ENCODE measurements at regions not wholly inside any gene's neighbourhood (a gene's known extent, or its start where the extent isn't known, plus 50 kb on each side); places are given as distances from the start of the nearest gene placed in this dataset.

DNA sequence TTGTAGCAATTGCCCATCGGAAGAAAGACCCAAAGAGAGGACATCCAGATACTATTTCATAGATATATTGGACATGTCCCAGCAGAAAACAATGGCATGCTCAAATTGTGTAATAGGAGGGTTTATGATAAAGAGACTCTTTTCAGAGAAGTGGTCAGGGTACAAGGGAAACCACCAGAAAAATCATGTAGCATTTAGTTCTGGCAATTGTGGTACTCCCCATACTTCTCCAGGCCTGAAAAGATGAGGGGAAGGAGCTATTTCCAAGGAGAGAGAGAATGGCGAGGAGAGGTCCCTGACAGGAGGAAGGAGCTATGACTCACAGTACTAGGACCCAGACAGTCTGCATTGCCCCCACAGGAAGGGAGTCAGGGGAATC, 68.4 kb upstream of the ADO start:
- no peak overlapping the region for H3K27ac ChIP-seq (ENCODE audit: insufficient read depth, low read depth, low read length)
- no peak overlapping the region for H3K4me2 ChIP-seq (ENCODE audit: insufficient read depth, low read length)
- TF ChIP-seq, protein P1, sequence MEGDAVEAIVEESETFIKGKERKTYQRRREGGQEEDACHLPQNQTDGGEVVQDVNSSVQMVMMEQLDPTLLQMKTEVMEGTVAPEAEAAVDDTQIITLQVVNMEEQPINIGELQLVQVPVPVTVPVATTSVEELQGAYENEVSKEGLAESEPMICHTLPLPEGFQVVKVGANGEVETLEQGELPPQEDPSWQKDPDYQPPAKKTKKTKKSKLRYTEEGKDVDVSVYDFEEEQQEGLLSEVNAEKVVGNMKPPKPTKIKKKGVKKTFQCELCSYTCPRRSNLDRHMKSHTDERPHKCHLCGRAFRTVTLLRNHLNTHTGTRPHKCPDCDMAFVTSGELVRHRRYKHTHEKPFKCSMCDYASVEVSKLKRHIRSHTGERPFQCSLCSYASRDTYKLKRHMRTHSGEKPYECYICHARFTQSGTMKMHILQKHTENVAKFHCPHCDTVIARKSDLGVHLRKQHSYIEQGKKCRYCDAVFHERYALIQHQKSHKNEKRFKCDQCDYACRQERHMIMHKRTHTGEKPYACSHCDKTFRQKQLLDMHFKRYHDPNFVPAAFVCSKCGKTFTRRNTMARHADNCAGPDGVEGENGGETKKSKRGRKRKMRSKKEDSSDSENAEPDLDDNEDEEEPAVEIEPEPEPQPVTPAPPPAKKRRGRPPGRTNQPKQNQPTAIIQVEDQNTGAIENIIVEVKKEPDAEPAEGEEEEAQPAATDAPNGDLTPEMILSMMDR (IDR thresholded peaks at IDR 0.05; ENCODE audit: extremely low read depth in 1 of 2, insufficient read depth in 1 of 2, low read depth in 1 of 2, low read length in 2 of 2): no peak
- TF ChIP-seq GATA2 (IDR thresholded peaks at IDR 0.05; ENCODE audit: insufficient read depth, insufficient read length, low read depth, low read length) (no peak), POLR2AphosphoS5 (IDR thresholded peaks at IDR 0.05; ENCODE audit: insufficient read depth, low read depth, low read length) (no peak)
- TF ChIP-seq, protein P2, sequence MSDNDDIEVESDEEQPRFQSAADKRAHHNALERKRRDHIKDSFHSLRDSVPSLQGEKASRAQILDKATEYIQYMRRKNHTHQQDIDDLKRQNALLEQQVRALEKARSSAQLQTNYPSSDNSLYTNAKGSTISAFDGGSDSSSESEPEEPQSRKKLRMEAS (IDR thresholded peaks at IDR 0.05; ENCODE audit: insufficient read depth, insufficient read length): no peak
- H3K27me3 ChIP-seq (ENCODE audit: control insufficient read depth in 2 of 2, insufficient read depth in 2 of 2, low read length in 2 of 2): peaks cover 0 to 8% of the 10 kb centered on the region in 2 experiments
- no peaks in the 10 kb centered on the region for H3K9me1 ChIP-seq (replicated peaks; ENCODE audit: control insufficient read depth, extremely low read depth, insufficient read depth, low read length)
- intact Hi-C loops (cut with micrococcal nuclease) (no loop called here), dilution Hi-C loops (cut with MboI; ENCODE audit: extremely low pct_ligation_motif_present, low sequenced_read_pairs) (no loop called here)
- CTCF ChIA-PET: no interaction called here
- DNase-seq (ENCODE audit: low read depth, low spot score) (no peak), FAIRE-seq (no peak)
- H3K36me3 ChIP-seq (ENCODE audit: control insufficient read depth in 2 of 2, extremely low read depth in 1 of 2, insufficient read depth in 2 of 2, low read length in 2 of 2): no peaks in the 10 kb centered on the region
- H3K9ac ChIP-seq (replicated peaks; ENCODE audit: extremely low read depth, insufficient read depth, low read length): no peak overlapping the region
- H3K4me1 ChIP-seq (ENCODE audit: control insufficient read depth, extremely low read depth, insufficient read depth, low read length): no peaks in the 10 kb centered on the region
- H3K79me2 ChIP-seq (ENCODE audit: control insufficient read depth, insufficient read depth, low read length): no peaks in the 10 kb centered on the region
- H2AFZ ChIP-seq (ENCODE audit: low read depth, low read length): no peak overlapping the region
- H3K4me3 ChIP-seq (replicated peaks in 1 of 3; ENCODE audit: insufficient read depth in 1 of 3, low read depth in 1 of 3, low read length in 3 of 3): no peak overlapping the region
- no peaks in the 10 kb centered on the region for H3K9me3 ChIP-seq (replicated peaks; ENCODE audit: control insufficient read depth, insufficient read depth, low read length)
- POLR2A ChIA-PET: no interaction called here
- BruUV-seq (replicated peaks): no TSS peak
- H4K20me1 ChIP-seq (replicated peaks; ENCODE audit: control insufficient read depth, extremely low read depth, insufficient read depth, low read length): no peaks in the 10 kb centered on the region

DNA sequence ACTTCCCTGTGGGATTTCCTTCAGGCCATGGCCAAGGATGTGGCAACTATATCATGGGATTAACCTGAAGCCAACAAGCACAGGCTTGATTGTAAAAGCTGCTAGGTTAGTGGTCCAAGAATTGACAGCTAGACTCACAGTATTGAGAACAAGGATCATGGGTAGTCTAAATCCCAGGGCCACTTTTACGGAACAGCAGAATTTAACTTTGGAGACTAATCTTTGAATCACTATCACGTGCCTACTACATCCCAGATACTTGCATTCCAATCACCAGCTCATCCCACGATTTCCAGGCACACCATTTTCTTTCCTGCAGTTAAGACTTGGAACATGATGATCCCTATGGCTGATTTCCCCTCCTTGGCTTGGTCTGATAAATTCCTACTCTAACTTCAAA, 65.6 kb upstream of the ADO start:
- Histone ChIP-seq H3K27ac (ENCODE audit: insufficient read depth, low read depth, low read length) (no peak overlapping the region), H3K9me1 (replicated peaks; ENCODE audit: control insufficient read depth, extremely low read depth, insufficient read depth, low read length) (no peaks in the 10 kb centered on the region), H3K4me3 (replicated peaks in 1 of 3; ENCODE audit: insufficient read depth in 1 of 3, low read depth in 1 of 3, low read length in 3 of 3) (no peak overlapping the region), H3K79me2 (ENCODE audit: control insufficient read depth, insufficient read depth, low read length) (no peaks in the 10 kb centered on the region), H3K4me1 (ENCODE audit: control insufficient read depth, extremely low read depth, insufficient read depth, low read length) (no peaks in the 10 kb centered on the region), H3K9me3 (replicated peaks; ENCODE audit: control insufficient read depth, insufficient read depth, low read length) (no peaks in the 10 kb centered on the region), H3K9ac (replicated peaks; ENCODE audit: extremely low read depth, insufficient read depth, low read length) (no peak overlapping the region), H3K4me2 (ENCODE audit: insufficient read depth, low read length) (no peak overlapping the region), H4K20me1 (replicated peaks; ENCODE audit: control insufficient read depth, extremely low read depth, insufficient read depth, low read length) (no peaks in the 10 kb centered on the region), H2AFZ (ENCODE audit: low read depth, low read length) (no peak overlapping the region), H3K27me3 (ENCODE audit: control insufficient read depth in 2 of 2, insufficient read depth in 2 of 2, low read length in 2 of 2) (peaks cover 0 to 3% of the 10 kb centered on the region in 2 experiments), H3K36me3 (ENCODE audit: control insufficient read depth in 2 of 2, extremely low read depth in 1 of 2, insufficient read depth in 2 of 2, low read length in 2 of 2) (no peaks in the 10 kb centered on the region)
- POLR2A ChIA-PET: no interaction called here
- intact Hi-C loops (cut with micrococcal nuclease): no loop called here
- BruUV-seq (replicated peaks): no TSS peak
- TF ChIP-seq JUN (IDR thresholded peaks at IDR 0.05; ENCODE audit: borderline replicate concordance, insufficient read depth, insufficient read length, low read depth) (no peak), POLR2AphosphoS5 (IDR thresholded peaks at IDR 0.05; ENCODE audit: insufficient read depth, low read depth, low read length) (no peak), POLR2A (IDR thresholded peaks at IDR 0.05; ENCODE audit: low read depth, low read length) (no peak), EZH2 (IDR thresholded peaks at IDR 0.05; ENCODE audit: borderline replicate concordance, low read depth, low read length, severe bottlenecking) (no peak), MYC (IDR thresholded peaks at IDR 0.05; ENCODE audit: low read depth, low read length) (no peak), GATA2 (IDR thresholded peaks at IDR 0.05; ENCODE audit: insufficient read depth, insufficient read length, low read depth, low read length) (no peak), FOS (IDR thresholded peaks at IDR 0.05; ENCODE audit: borderline replicate concordance, insufficient read depth, low read length) (no peak)
- TF ChIP-seq, protein P1 (IDR thresholded peaks at IDR 0.05; ENCODE audit: extremely low read depth in 1 of 2, insufficient read depth in 1 of 2, low read depth in 1 of 2, low read length in 2 of 2): no peak
- TF ChIP-seq, protein P2 (IDR thresholded peaks at IDR 0.05; ENCODE audit: insufficient read depth, insufficient read length): no peak
- FAIRE-seq (no peak), DNase-seq (ENCODE audit: low read depth, low spot score) (no peak)
- CTCF ChIA-PET: interaction anchor here (1.3 to 1.4 kb wide), 2 partner anchors 10 to 1081 kb away, joined by 3 to 5 read pairs; no protein-coding TSS in a partner anchor
- dilution Hi-C loops (cut with MboI; ENCODE audit: extremely low pct_ligation_motif_present, low sequenced_read_pairs): no loop called here
